AG09309 (cell line): ENCODE measurements at regions not wholly inside any gene's neighbourhood (a gene's known extent, or its start where the extent isn't known, plus 50 kb on each side); places are given as distances from the start of the nearest gene placed in this dataset.

Source experiments
- DNase-seq: peaks from one replicate; pipeline ENCODE4 v3.0.0-alpha.2; 2010; ENCODE audit warnings: low read depth
- H3K4me3 ChIP-seq: 2 replicates; pipeline ENCODE4 v1.5.1; 2011; ENCODE audit warnings: mild to moderate bottlenecking, low read depth, low read length, moderate library complexity; ENCODE audit not compliant: control insufficient read depth
- CTCF ChIP-seq: IDR thresholded peaks from 2 replicates; pipeline ENCODE4 v1.5.1; 2011; ENCODE audit warnings: mild to moderate bottlenecking, low read depth, low read length, inconsistent platforms; ENCODE audit not compliant: insufficient read depth, control insufficient read depth; ENCODE audit errors: missing control alignments

- H3K4me3 ChIP-seq = no peak overlapping the region
- no peak for DNase-seq
- TF ChIP-seq CTCF = no peak
Measured at GRCh38 chrX:6803607-6804006, 268.7 kb upstream of the VCX3A start.

GRCh38 chrX:6793000-6793399, 258.1 kb upstream of the VCX3A start:
- DNase-seq = no peak
- no peak overlapping the region for H3K4me3 ChIP-seq
- TF ChIP-seq CTCF = no peak

GRCh38 chrX:6783912-6784311, 249.0 kb upstream of the VCX3A start:
- DNase-seq = no peak
- TF ChIP-seq CTCF = no peak
- no peak overlapping the region for H3K4me3 ChIP-seq

GRCh38 chrX:6782831-6783230, 247.9 kb upstream of the VCX3A start:
- no peak for DNase-seq
- no peak overlapping the region for H3K4me3 ChIP-seq
- no peak for TF ChIP-seq CTCF

- H3K4me3 ChIP-seq = no peak overlapping the region
- no peak for DNase-seq
- TF ChIP-seq CTCF = no peak
Measured at GRCh38 chrX:6778544-6779503, 243.9 kb upstream of the VCX3A start.

GRCh38 chrX:6777238-6778002, 242.5 kb upstream of the VCX3A start:
- no peak for DNase-seq
- TF ChIP-seq CTCF = no peak
- H3K4me3 ChIP-seq = no peak overlapping the region
